PC-9 (cell line): ENCODE measurements at regions not wholly inside any gene's neighbourhood (a gene's known extent, or its start where the extent isn't known, plus 50 kb on each side); places are given as distances from the start of the nearest gene placed in this dataset.

Source experiments
- EZH2 ChIP-seq: fragments of 200-600 bp; sonication (generic); IDR thresholded peaks from 2 replicates; pipeline ENCODE4 v1.8.0; 2017; ENCODE audit warnings: antibody characterized with exemption, low read depth
- TF ChIP-seq, protein P1 (sequence below): fragments of 200-600 bp; sonication (generic); conservative IDR thresholded peaks from 2 replicates; pipeline ENCODE4 v1.6.1; 2017; ENCODE audit warnings: mixed run types, antibody characterized with exemption, mild to moderate bottlenecking, moderate library complexity

DNA sequence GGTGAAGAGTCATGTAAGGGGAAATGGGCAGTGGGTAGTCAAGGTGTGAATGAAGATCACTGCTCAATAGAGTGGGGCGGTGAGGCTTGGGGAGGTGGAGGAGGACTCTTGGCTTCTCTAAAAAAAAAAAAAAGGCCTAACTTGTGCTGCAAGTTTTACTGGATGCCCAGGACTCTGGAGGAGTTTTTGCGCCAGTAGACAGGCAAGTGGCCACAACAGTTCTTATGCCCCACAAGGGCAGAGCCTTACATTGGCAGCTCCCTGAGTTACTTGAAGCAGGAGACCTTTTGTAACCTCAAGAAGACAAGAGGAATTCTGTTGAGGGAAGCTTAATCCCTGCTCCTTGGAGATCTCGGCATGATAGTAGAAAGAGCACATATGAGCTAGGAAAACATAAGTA lies 54.9 kb upstream of the PPP2R5A start:
- TF ChIP-seq, protein P1, sequence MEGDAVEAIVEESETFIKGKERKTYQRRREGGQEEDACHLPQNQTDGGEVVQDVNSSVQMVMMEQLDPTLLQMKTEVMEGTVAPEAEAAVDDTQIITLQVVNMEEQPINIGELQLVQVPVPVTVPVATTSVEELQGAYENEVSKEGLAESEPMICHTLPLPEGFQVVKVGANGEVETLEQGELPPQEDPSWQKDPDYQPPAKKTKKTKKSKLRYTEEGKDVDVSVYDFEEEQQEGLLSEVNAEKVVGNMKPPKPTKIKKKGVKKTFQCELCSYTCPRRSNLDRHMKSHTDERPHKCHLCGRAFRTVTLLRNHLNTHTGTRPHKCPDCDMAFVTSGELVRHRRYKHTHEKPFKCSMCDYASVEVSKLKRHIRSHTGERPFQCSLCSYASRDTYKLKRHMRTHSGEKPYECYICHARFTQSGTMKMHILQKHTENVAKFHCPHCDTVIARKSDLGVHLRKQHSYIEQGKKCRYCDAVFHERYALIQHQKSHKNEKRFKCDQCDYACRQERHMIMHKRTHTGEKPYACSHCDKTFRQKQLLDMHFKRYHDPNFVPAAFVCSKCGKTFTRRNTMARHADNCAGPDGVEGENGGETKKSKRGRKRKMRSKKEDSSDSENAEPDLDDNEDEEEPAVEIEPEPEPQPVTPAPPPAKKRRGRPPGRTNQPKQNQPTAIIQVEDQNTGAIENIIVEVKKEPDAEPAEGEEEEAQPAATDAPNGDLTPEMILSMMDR = no peak
- TF ChIP-seq EZH2 = no peak
